ENCODE measurements at regions not wholly inside any gene's neighbourhood (a gene's known extent, or its start where the extent isn't known, plus 50 kb on each side); places are given as distances from the start of the nearest gene placed in this dataset.

- DNase-seq (ENCODE audit: low read depth in 2 of 2) = no peak
These were observed 69.9 kb upstream of the TUSC7 start for GRCh38 chr3:116639641-116640040.

GRCh38 chr3:116640109-116640508 lies 69.5 kb upstream of the TUSC7 start:
- DNase-seq (ENCODE audit: low read depth in 2 of 2) = no peak

- no peak for DNase-seq (ENCODE audit: low read depth in 2 of 2)
These were observed 66.6 kb upstream of the TUSC7 start for GRCh38 chr3:116643001-116643400.

GRCh38 chr3:116647996-116648395 lies 61.6 kb upstream of the TUSC7 start:
- no peak for DNase-seq (ENCODE audit: low read depth in 2 of 2)

Measured in dermis microvascular lymphatic vessel endothelial cell (primary cell).